ENCODE measurements at regions not wholly inside any gene's neighbourhood (a gene's known extent, or its start where the extent isn't known, plus 50 kb on each side); places are given as distances from the start of the nearest gene placed in this dataset.
"Not testable (repeated sequence)": the region's sequence is repeated elsewhere in the genome, so short reads cannot be mapped to it uniquely, and the experiment has no call there.

DNA sequence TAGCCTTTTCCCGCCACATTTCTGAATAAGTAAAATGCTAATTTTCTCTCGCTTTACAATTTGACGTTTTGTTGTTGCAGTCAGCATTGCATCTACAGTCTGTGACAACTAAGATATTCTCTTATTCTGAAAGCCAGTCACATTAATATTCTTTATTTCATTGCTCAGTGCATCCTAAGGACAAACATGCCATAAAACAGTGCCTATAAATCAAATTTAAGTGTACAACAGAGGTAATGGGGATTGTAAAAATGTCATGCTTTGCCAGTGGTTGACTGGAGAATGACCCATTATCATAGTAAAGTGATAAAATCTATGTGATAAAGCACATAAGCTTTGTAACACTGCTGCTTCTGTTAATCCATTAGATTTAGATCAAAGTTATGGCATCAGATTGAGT, 1850.0 kb upstream of the ACO1 start:
- H3K27ac Mint-ChIP-seq = no peak overlapping the region
- H3K9me3 Mint-ChIP-seq = peaks cover 13% of the 10 kb centered on the region
- ChIA-PET POLR2A (no interaction called here), CTCF (no interaction called here)
- DNase-seq = no peak
- H3K4me3 Mint-ChIP-seq = no peak overlapping the region
- H3K36me3 Mint-ChIP-seq (ENCODE audit: low read depth) = no peaks in the 10 kb centered on the region
- no peaks in the 10 kb centered on the region for H3K4me1 Mint-ChIP-seq
- no peaks in the 10 kb centered on the region for H3K27me3 Mint-ChIP-seq

DNA sequence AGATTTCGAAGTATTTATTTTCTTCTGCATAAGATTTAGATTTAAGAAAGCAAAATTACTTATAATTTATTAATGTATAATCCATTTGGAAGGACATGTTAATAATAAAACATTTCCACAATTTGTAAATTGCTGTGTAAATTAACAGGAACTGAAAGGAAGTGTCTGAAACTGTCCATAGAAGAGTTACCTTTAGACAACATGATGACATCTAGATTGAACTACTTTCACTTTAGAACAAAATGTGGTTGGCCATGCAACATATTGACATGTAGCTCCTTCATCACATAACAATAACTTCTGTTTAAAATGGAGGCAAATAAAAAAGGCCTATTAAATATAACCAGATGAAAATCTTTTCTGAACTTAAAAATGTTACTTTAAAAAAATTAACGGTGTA, 1849.5 kb upstream of the ACO1 start:
- no peak for DNase-seq
- Mint-ChIP-seq H3K27me3 (no peaks in the 10 kb centered on the region), H3K9me3 (peaks cover 13% of the 10 kb centered on the region), H3K4me3 (no peak overlapping the region), H3K4me1 (no peaks in the 10 kb centered on the region), H3K27ac (no peak overlapping the region), H3K36me3 (ENCODE audit: low read depth) (no peaks in the 10 kb centered on the region)
- ChIA-PET CTCF (no interaction called here), POLR2A (no interaction called here)

DNA sequence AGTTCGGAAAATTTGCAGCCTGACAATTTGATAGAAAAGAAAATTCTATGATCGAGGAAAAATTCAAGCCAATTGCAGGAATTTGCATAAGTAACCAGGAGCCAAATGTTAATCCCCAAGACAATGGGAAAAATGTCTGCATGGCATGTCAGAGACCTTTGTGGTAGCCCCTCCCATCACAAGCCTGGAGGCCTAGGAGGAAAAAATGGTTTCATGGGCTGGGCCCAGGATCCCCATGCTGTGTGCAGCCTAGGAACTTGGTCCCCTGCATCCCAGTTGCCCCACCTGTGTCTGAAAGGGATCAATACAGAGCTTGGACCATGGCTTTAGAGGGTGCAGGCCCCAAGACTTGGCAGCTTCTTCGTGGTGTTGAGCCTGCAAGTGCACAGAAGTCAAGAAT, 1847.9 kb upstream of the ACO1 start:
- H3K9me3 Mint-ChIP-seq = peaks cover 13% of the 10 kb centered on the region
- no peaks in the 10 kb centered on the region for H3K36me3 Mint-ChIP-seq (ENCODE audit: low read depth)
- CTCF ChIA-PET = no interaction called here
- no peak overlapping the region for H3K27ac Mint-ChIP-seq
- POLR2A ChIA-PET = no interaction called here
- no peak overlapping the region for H3K4me3 Mint-ChIP-seq
- H3K27me3 Mint-ChIP-seq = no peaks in the 10 kb centered on the region
- H3K4me1 Mint-ChIP-seq = no peaks in the 10 kb centered on the region
- DNase-seq = no peak

DNA sequence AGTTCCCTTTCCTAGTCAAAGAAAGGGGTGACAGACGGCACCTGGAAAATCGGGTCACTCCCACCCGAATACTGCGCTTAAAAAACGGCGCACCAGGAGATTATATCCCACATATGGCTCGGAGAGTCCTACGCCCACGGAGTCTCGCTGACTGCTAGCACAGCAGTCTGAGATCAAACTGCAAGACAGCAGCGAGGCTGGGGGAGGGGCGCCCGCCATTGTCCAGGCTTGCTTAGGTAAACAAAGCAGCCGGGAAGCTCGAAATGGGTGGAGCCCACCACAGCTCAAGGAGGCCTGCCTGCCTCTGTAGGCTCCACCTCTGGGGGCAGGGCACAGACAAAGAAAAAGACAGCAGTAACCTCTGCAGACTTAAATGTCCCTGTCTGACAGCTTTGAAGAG, 1844.7 kb upstream of the ACO1 start:
- DNase-seq; H3K4me1 Mint-ChIP-seq; H3K4me3 Mint-ChIP-seq; H3K27ac Mint-ChIP-seq; H3K27me3 Mint-ChIP-seq; H3K36me3 Mint-ChIP-seq (ENCODE audit: low read depth); POLR2A ChIA-PET; CTCF ChIA-PET: not testable (repeated sequence)
- H3K9me3 Mint-ChIP-seq = peaks cover 13% of the 10 kb centered on the region

DNA sequence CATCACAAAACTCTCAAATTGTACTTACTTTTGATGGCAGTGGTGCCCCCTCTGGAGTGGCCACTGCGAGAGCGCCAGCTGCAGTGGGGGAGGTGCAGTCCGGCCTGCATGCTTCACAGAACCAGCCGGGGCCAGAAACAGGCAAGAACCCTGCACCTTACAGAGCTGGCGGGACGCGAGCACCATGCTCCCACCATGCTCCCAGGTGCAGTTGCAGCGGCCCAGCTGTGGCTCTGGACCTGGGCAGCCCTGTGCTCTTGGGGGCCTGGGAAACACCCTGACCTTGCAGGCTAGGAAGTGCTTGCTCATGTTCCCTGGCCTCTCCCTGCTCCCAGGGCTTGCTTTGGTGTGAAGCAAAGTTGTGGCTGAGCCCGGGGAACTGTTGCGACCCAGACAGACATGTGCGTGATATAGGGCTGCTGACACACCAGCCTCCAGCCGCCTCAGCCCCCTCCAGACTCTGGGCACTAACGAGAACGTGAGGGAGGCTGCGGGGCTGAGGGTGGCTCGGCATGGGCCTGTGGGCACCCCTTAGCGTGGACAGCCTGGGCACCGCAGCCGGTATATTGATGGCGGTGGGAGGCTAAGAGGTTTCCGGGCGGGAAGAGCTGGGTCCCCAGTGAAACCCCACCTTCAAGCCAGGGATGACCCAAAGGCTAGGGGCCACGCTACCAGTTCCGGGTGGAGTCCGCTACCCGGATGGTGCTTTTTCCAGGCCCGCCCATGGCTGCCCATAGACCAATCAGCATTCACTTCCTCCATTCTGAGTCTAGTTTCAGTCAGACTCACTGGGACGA, 1809.9 kb upstream of the ACO1 start:
- Mint-ChIP-seq H3K9me3 (no peaks in the 10 kb centered on the region), H3K4me3 (no peak overlapping the region), H3K36me3 (ENCODE audit: low read depth) (no peaks in the 10 kb centered on the region), H3K4me1 (no peaks in the 10 kb centered on the region), H3K27me3 (no peaks in the 10 kb centered on the region), H3K27ac (no peak overlapping the region)
- no peak for DNase-seq
- POLR2A ChIA-PET = no interaction called here
- CTCF ChIA-PET = interaction anchor here (0.7 to 0.8 kb wide), 2 partner anchors 25 to 27 kb away, joined by 3 read pairs; no protein-coding TSS in a partner anchor

DNA sequence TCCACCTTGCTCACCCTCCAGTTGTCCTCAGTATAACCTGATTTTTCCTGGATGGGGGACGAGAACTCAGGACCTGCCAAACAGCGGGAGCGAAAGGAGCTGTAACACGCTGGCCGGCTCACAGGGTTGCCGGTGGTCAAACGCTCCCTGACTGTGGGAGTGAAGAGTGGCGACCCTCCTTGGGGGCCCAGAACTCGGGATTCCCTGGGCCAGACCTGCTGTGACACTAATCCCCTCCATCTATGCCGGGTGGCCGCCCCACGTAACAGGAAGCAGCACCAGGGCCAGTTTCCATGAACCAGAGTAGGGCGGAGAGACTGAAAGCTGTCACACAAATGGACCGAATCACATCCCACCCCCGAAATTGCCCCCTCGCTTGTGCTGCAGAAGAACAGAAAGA, 1809.2 kb upstream of the ACO1 start:
- CTCF ChIA-PET = interaction anchor here (0.7 to 0.8 kb wide), 2 partner anchors 26 to 27 kb away, joined by 3 read pairs; no protein-coding TSS in a partner anchor
- H3K4me3 Mint-ChIP-seq = no peak overlapping the region

DNA sequence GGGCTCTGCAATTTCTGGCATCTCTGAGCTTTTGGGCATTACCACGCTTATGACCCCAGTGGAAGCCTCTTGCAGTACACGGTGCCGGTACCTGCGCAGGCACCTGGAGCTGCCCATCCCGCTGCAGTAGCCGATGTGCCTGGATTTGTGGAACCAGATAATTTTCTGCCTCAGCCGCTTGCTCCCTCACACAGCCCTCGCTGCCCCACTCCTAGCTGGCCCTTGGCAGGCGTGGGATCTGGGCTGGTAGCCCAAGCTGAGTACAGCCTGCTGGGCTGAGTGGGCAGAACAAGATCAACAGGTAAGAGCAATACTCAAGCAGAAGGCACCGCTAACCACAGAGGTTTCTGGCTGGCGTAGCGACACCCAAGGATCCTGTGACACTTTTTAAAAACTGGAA, 1808.8 kb upstream of the ACO1 start:
- ChIA-PET POLR2A (no interaction called here), CTCF (interaction anchor here (0.8 kb wide), 1 partner anchor 28 kb away, joined by 3 read pairs; no protein-coding TSS in a partner anchor)
- no peaks in the 10 kb centered on the region for H3K27me3 Mint-ChIP-seq
- H3K4me1 Mint-ChIP-seq = no peaks in the 10 kb centered on the region
- no peaks in the 10 kb centered on the region for H3K9me3 Mint-ChIP-seq
- DNase-seq = no peak
- no peak overlapping the region for H3K4me3 Mint-ChIP-seq
- no peaks in the 10 kb centered on the region for H3K36me3 Mint-ChIP-seq (ENCODE audit: low read depth)
- H3K27ac Mint-ChIP-seq = no peak overlapping the region

More for the DNA sequence above, 1809.2 kb upstream of the ACO1 start:
- POLR2A ChIA-PET = no interaction called here
- no peaks in the 10 kb centered on the region for H3K9me3 Mint-ChIP-seq
- no peak for DNase-seq
- H3K4me1 Mint-ChIP-seq = no peaks in the 10 kb centered on the region
- H3K27me3 Mint-ChIP-seq = no peaks in the 10 kb centered on the region
- no peaks in the 10 kb centered on the region for H3K36me3 Mint-ChIP-seq (ENCODE audit: low read depth)
- H3K27ac Mint-ChIP-seq = no peak overlapping the region

DNA sequence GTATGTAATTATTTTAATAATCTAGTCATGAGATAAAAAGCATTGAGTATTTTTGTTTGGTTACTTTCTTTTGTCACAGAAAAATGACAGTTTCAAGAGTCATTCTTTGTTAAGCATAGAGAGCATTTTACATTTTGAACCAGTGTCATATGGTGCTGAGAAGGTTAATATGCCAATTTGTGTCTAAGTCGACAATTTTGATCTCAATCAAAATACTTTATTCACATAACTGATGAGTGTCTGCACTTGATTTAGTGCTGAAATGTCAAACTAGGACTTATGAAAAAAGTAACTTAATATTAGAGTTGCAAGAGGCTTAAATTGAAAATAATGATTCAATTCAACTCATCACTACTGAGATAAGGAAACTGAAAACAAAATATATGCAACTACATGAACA, 1804.6 kb upstream of the ACO1 start:
- ChIA-PET POLR2A (no interaction called here), CTCF (no interaction called here)
- no peaks in the 10 kb centered on the region for H3K4me1 Mint-ChIP-seq

DNA sequence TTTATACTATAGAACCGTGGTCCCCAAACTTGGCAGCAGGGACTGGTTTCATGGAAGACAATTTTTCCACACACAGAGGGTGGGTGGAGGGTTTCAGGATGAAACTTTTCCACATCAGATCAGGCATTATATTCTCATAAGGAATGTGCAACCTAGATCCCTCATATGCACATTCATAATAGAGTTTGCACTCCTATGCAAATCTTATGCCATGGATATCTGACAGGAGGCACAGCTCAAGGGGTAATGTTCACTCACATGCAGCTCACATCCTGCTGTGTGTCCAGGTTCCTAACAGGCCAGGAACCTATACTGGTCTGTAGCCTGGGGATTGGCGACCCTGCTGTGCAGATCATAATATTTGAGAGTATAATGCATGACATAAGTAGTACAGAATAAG, 1802.2 kb upstream of the ACO1 start:
- POLR2A ChIA-PET = no interaction called here

More for the DNA sequence above, 1804.6 kb upstream of the ACO1 start:
- H3K27me3 Mint-ChIP-seq = no peaks in the 10 kb centered on the region
- no peaks in the 10 kb centered on the region for H3K36me3 Mint-ChIP-seq (ENCODE audit: low read depth)
- H3K9me3 Mint-ChIP-seq = no peaks in the 10 kb centered on the region
- no peak for DNase-seq
- no peak overlapping the region for H3K4me3 Mint-ChIP-seq
- H3K27ac Mint-ChIP-seq = no peak overlapping the region

DNA sequence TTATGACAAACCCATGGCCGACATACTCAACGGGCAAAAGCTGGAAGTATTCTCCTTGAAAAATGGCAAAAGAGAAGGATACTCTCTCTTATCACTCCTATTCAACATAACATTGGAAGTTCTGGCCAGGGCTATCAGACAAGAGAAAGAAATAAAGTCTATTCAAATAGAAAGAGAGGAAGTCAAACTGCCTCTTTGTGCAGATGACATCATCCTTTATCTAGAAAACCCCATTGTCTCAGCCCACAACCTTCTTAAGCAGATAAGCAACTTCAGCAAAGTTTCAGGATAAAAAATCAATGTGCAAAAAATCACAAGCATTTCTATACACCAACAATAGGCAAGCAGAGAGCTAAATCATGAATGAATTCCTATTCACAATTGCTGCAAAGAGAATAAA, 1799.9 kb upstream of the ACO1 start:
- no peak for DNase-seq
- H3K36me3 Mint-ChIP-seq (ENCODE audit: low read depth) = no peaks in the 10 kb centered on the region
- no peaks in the 10 kb centered on the region for H3K9me3 Mint-ChIP-seq
- POLR2A ChIA-PET = no interaction called here
- H3K4me3 Mint-ChIP-seq = no peak overlapping the region
- no peak overlapping the region for H3K27ac Mint-ChIP-seq
- CTCF ChIA-PET = interaction anchor here (0.7 kb wide), 1 partner anchor 20 kb away, joined by 3 read pairs; no protein-coding TSS in a partner anchor
- H3K27me3 Mint-ChIP-seq = no peaks in the 10 kb centered on the region
- H3K4me1 Mint-ChIP-seq = no peaks in the 10 kb centered on the region

More for the DNA sequence above, 1802.2 kb upstream of the ACO1 start:
- Mint-ChIP-seq H3K27ac (no peak overlapping the region), H3K9me3 (no peaks in the 10 kb centered on the region), H3K36me3 (ENCODE audit: low read depth) (no peaks in the 10 kb centered on the region), H3K4me1 (no peaks in the 10 kb centered on the region), H3K27me3 (no peaks in the 10 kb centered on the region), H3K4me3 (no peak overlapping the region)
- CTCF ChIA-PET = no interaction called here
- DNase-seq = no peak

DNA sequence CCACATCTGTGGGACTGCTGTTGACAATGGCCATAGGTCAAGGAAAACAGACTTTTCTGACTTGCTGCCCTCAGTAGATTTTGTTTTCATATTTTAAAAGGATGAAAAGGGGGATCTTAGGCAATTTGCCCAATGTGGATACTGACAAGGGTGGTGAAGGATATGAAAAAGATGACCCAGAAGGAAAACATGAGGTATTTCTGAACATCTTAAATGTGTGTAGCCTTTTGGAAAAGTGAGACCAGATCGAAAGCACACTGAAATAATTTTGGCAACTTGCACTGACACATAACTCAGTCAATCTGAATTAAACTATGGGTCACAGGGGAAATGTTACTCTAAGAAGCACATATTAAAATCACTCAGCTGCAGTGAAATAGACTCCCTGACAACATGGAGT, 1793.0 kb upstream of the ACO1 start:
- ChIA-PET POLR2A (no interaction called here), CTCF (no interaction called here)
- Mint-ChIP-seq H3K4me3 (no peak overlapping the region), H3K27me3 (no peaks in the 10 kb centered on the region), H3K9me3 (no peaks in the 10 kb centered on the region), H3K4me1 (no peaks in the 10 kb centered on the region), H3K36me3 (ENCODE audit: low read depth) (no peaks in the 10 kb centered on the region), H3K27ac (no peak overlapping the region)
- no peak for DNase-seq

DNA sequence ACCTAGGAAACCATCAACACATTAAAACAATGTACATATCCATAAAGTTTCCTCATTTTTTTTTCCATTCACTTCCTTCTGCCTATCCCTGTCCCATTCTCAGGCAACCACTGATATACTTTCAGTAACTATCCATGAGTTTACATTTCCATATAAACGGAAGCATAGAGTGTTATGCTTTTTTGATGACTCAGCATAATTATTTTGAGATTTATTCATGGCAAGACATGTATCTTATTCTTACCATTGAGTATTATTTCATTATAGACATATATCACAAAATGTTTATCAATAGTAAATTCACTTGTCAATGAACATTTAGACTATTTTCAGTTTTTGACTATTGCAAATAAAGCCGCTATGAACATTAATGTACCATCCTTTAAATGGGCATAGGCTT, 1786.8 kb upstream of the ACO1 start:
- H3K27ac Mint-ChIP-seq = no peak overlapping the region
- H3K4me1 Mint-ChIP-seq = no peaks in the 10 kb centered on the region
- ChIA-PET CTCF (no interaction called here), POLR2A (no interaction called here)
- H3K36me3 Mint-ChIP-seq (ENCODE audit: low read depth) = no peaks in the 10 kb centered on the region
- H3K9me3 Mint-ChIP-seq = no peaks in the 10 kb centered on the region
- DNase-seq = no peak
- H3K27me3 Mint-ChIP-seq = no peaks in the 10 kb centered on the region
- H3K4me3 Mint-ChIP-seq = no peak overlapping the region

DNA sequence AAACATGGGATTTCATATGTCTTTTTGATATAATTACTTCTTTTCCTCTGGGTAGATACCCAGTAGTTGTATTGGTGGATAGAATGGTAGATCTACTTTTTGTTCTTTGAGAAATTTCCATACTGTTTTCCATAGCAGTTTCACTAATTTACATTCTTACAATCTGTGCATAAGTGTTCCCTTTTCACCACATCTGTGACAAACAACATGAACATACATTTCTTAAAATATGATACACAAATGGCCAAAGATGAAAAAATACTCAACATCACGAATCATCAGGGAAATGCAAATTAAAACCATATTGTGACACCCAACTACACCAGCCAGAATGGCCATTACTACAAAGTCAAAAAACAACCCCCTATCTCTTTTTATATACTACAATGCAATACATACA, 1778.5 kb upstream of the ACO1 start:
- no peaks in the 10 kb centered on the region for H3K36me3 Mint-ChIP-seq (ENCODE audit: low read depth)
- no peak for DNase-seq
- H3K27ac Mint-ChIP-seq = no peak overlapping the region
- POLR2A ChIA-PET = no interaction called here
- H3K4me1 Mint-ChIP-seq = no peaks in the 10 kb centered on the region
- CTCF ChIA-PET = no interaction called here
- no peak overlapping the region for H3K4me3 Mint-ChIP-seq
- no peaks in the 10 kb centered on the region for H3K27me3 Mint-ChIP-seq
- H3K9me3 Mint-ChIP-seq = peaks cover 5% of the 10 kb centered on the region

DNA sequence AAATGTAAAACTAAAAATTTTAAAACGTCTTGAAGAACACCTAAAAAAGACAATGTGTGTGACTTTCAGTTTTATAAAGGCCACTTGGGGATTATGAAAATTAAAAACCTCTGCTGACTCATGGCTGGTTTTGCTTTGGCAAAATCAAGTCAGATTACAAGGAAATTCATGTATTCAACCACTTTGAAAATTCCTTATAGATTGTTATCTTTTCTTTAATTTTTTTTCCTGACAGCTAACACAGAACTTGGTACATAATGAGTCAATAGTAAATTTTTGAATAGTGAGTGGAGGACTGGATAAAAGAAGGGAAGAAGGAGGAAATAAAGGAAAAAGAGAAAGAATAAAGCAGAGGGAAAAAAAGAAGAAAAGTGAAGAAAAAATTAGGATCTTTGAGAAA, 1774.7 kb upstream of the ACO1 start:
- DNase-seq = no peak
- no peak overlapping the region for H3K27ac Mint-ChIP-seq
- H3K4me3 Mint-ChIP-seq = no peak overlapping the region

More for the DNA sequence above, 1774.7 kb upstream of the ACO1 start:
- Mint-ChIP-seq H3K9me3 (peaks cover 3% of the 10 kb centered on the region), H3K4me1 (no peaks in the 10 kb centered on the region), H3K27me3 (no peaks in the 10 kb centered on the region), H3K36me3 (ENCODE audit: low read depth) (no peaks in the 10 kb centered on the region)
- ChIA-PET POLR2A (no interaction called here), CTCF (no interaction called here)

All from activated CD4-positive, alpha-beta T cell treated with anti-CD3 and anti-CD28 coated beads, Interleukin-2, amount 10 ng/mL, durations not matched to agents 7 days and 5 days (primary cell).